ENCODE measurements at regions not wholly inside any gene's neighbourhood (a gene's known extent, or its start where the extent isn't known, plus 50 kb on each side); places are given as distances from the start of the nearest gene placed in this dataset.

DNA sequence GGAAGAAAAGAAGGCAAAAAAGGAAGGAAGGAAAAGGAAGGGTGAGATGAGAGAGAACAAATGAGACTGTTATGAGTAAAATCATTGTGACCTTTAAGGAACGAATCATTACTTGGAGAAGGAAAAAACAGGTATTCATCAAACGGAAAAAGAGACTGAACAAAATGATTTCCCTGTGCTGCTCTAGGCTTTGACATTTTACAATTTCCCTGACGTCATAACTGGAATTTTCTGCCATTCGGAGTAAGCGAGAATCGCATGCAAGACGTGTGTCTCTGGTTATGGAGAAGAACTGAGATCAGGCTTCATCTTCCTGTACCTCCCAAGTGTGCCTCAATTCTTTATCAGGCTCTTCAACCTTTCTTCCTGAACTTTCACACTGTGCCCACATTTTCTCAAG, 534.7 kb upstream of the KLHL29 start:
- Histone ChIP-seq H3K4me1 (ENCODE audit: insufficient read depth) (no peaks in the 10 kb centered on the region), H3K9me3 (no peaks in the 10 kb centered on the region), H3K27ac (no peak overlapping the region), H3K27me3 (no peaks in the 10 kb centered on the region), H3K36me3 (no peaks in the 10 kb centered on the region), H3K4me3 (no peak overlapping the region)
- DNase-seq, result no peak
- TF ChIP-seq POLR2A (IDR thresholded peaks at IDR 0.05) (no peak), EP300 (IDR thresholded peaks at IDR 0.05) (no peak)
- TF ChIP-seq, protein P1, sequence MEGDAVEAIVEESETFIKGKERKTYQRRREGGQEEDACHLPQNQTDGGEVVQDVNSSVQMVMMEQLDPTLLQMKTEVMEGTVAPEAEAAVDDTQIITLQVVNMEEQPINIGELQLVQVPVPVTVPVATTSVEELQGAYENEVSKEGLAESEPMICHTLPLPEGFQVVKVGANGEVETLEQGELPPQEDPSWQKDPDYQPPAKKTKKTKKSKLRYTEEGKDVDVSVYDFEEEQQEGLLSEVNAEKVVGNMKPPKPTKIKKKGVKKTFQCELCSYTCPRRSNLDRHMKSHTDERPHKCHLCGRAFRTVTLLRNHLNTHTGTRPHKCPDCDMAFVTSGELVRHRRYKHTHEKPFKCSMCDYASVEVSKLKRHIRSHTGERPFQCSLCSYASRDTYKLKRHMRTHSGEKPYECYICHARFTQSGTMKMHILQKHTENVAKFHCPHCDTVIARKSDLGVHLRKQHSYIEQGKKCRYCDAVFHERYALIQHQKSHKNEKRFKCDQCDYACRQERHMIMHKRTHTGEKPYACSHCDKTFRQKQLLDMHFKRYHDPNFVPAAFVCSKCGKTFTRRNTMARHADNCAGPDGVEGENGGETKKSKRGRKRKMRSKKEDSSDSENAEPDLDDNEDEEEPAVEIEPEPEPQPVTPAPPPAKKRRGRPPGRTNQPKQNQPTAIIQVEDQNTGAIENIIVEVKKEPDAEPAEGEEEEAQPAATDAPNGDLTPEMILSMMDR (IDR thresholded peaks at IDR 0.05), result no peak
- 87 to 94% (median 89%) methylated on average over 7 of the region's 7 CpGs for WGBS, 3 donors
- intact Hi-C loops (cut with DNase I), result no loop called here

DNA sequence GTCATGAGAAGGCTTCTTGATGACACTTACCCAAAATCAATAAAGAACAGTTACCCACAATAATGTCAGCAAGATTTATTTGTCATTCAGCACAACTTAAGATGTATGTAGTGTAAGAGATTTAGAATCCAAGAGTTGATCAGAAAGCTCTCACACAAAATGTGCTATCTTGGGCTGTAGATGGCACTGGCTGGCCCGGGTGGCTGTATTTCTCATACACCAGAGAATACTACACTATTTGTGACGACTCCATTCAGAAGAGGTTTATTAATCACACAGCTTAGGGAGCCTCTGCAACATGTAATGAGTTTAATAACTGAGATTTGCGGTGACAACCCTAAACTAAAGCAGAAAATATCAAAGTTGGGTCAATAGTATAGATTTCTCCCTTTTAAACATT, 530.4 kb upstream of the KLHL29 start:
- Histone ChIP-seq H3K9me3 (no peaks in the 10 kb centered on the region), H3K27ac (no peak overlapping the region), H3K36me3 (no peaks in the 10 kb centered on the region), H3K4me3 (no peak overlapping the region), H3K4me1 (ENCODE audit: insufficient read depth) (no peaks in the 10 kb centered on the region), H3K27me3 (no peaks in the 10 kb centered on the region)
- TF ChIP-seq EP300 (IDR thresholded peaks at IDR 0.05), result no peak
- TF ChIP-seq POLR2A (IDR thresholded peaks at IDR 0.05), result no peak
- TF ChIP-seq, protein P1 (IDR thresholded peaks at IDR 0.05), result no peak
- WGBS, 3 donors, result 71 to 77% (median 76%) methylated on average over 3 of the region's 3 CpGs
- intact Hi-C loops (cut with DNase I), result no loop called here
- DNase-seq, result no peak

DNA sequence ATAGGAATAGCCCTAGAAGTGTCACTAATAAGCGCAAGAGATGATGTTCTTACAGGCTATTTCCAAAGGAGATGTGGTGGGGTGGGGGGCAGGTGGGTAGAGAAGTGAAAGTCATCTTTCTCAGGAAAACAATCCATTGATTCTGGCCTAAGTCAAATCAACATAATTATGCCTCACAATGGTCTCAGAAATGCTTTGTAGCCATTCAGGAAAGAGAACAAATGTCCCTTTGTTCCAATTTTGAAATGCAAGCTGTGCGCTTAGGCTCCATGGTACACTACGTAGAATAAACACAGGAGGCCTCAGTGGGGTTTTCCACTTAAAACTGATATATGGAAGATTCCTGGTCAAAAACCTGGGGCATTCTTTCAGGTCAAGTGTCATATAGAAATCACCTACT, 529.9 kb upstream of the KLHL29 start:
- no peak for DNase-seq
- intact Hi-C loops (cut with DNase I), result no loop called here
- TF ChIP-seq, protein P1 (IDR thresholded peaks at IDR 0.05), result no peak
- TF ChIP-seq EP300 (IDR thresholded peaks at IDR 0.05) (no peak), POLR2A (IDR thresholded peaks at IDR 0.05) (no peak)

DNA sequence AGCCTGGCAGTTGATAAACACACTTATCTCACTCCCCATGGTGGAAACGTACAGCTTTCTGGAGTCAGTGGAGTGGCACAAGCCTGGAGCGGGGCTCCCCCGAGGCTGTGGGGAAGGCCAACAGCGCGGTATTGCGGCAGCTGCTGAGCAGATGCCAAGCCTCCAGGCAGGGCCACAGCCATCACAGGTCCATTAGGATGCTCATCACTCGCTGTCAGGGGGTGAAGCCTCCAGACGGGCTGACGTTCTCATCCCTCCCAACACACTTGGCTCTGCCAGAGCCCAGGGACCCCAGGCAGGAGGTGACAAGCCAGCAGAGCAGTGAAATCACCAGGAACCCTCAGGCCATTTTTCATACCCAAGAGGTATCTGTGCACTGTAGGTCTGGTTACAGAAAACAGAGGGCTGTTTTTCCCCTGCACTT, 529.2 kb upstream of the KLHL29 start:
- Histone ChIP-seq H3K4me3 (no peak overlapping the region), H3K36me3 (no peaks in the 10 kb centered on the region), H3K9me3 (no peaks in the 10 kb centered on the region), H3K4me1 (ENCODE audit: insufficient read depth) (no peaks in the 10 kb centered on the region), H3K27me3 (no peaks in the 10 kb centered on the region), H3K27ac (no peak overlapping the region)
- intact Hi-C loops (cut with DNase I), result no loop called here
- DNase-seq, result no peak
- no peak for TF ChIP-seq EP300 (IDR thresholded peaks at IDR 0.05)
- TF ChIP-seq, protein P1 (IDR thresholded peaks at IDR 0.05), result no peak
- no peak for TF ChIP-seq POLR2A (IDR thresholded peaks at IDR 0.05)
- WGBS, 3 donors, result 64 to 89% (median 71%) methylated on average over 8 to 9 of the region's 9 CpGs

More for the DNA sequence above, 529.9 kb upstream of the KLHL29 start:
- 90 to 96% (median 93%) methylated on average over 3 of the region's 3 CpGs for WGBS, 3 donors
- H3K4me1 ChIP-seq (ENCODE audit: insufficient read depth), result no peaks in the 10 kb centered on the region
- no peaks in the 10 kb centered on the region for H3K9me3 ChIP-seq
- H3K27ac ChIP-seq, result no peak overlapping the region
- no peak overlapping the region for H3K4me3 ChIP-seq
- no peaks in the 10 kb centered on the region for H3K36me3 ChIP-seq
- no peaks in the 10 kb centered on the region for H3K27me3 ChIP-seq

DNA sequence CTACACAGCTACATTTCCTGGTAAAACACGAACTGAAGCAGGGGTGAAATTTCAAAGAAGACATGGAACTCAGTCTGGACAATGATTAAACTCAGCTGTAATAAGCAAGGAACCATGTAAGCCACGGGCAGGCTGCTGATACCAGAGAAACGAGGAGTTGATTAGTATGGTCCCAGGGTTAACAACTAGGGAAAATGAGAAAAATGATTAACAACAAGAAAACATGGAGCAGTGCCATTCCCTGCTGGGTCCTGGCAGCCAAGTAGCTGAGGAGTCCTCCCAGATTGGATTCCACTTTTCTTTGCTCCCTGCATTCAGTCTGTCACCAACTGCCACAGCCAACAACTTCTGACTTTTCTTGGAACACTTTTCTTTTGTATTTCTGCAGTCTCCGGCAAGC, 517.0 kb upstream of the KLHL29 start:
- DNase-seq, result no peak
- intact Hi-C loops (cut with DNase I), result no loop called here
- no peak overlapping the region for H3K4me3 ChIP-seq
- H3K27ac ChIP-seq, result no peak overlapping the region
- WGBS, 3 donors, result 24 to 28% (median 27%) methylated on average over 4 of the region's 4 CpGs
- no peaks in the 10 kb centered on the region for H3K9me3 ChIP-seq
- no peaks in the 10 kb centered on the region for H3K36me3 ChIP-seq
- no peaks in the 10 kb centered on the region for H3K4me1 ChIP-seq (ENCODE audit: insufficient read depth)
- H3K27me3 ChIP-seq, result no peaks in the 10 kb centered on the region
- TF ChIP-seq EP300 (IDR thresholded peaks at IDR 0.05) (no peak), POLR2A (IDR thresholded peaks at IDR 0.05) (no peak)
- TF ChIP-seq, protein P1 (IDR thresholded peaks at IDR 0.05), result no peak

Data from ovary (tissue), 7 donors.